Naive B cell (primary cell): ENCODE measurements at regions not wholly inside any gene's neighbourhood (a gene's known extent, or its start where the extent isn't known, plus 50 kb on each side); places are given as distances from the start of the nearest gene placed in this dataset.

ENCODE experiments used
- ATAC-seq, 2 donors: fragments of 150-1000 bp; cut with Tn5 transposase; 2 replicates each; pipeline ENCODE4 v1.10.0; 2021; ENCODE audit warnings: low read depth in 2 of 2, mild to moderate bottlenecking in 2 of 2, moderate library complexity in 2 of 2
- DNase-seq: peaks from one replicate; pipeline ENCODE4 v3.0.0; 2022
- H3K27ac Mint-ChIP-seq, 6 donors: one replicate each; pipeline ENCODE4 v1.8.0; 2020 to 2022; ENCODE audit warnings: mild to moderate bottlenecking in 6 of 6, mixed read lengths in 6 of 6, moderate library complexity in 5 of 6, inconsistent platforms in 2 of 6
- H3K27me3 Mint-ChIP-seq, 3 donors: one replicate each; pipeline ENCODE4 v1.8.0; 2021 to 2022; ENCODE audit warnings: mixed read lengths in 3 of 3, mild to moderate bottlenecking in 1 of 3
- H3K36me3 Mint-ChIP-seq, 2 donors: one replicate each; pipeline ENCODE4 v1.8.0; 2020 to 2022; ENCODE audit warnings: mixed read lengths in 2 of 2, inconsistent platforms in 1 of 2, mild to moderate bottlenecking in 1 of 2
- H3K4me1 Mint-ChIP-seq, 3 donors: one replicate each; pipeline ENCODE4 v1.8.0; 2020 to 2022; ENCODE audit warnings: mixed read lengths in 3 of 3, inconsistent platforms in 1 of 3, mild to moderate bottlenecking in 1 of 3, moderate library complexity in 1 of 3
- H3K4me3 Mint-ChIP-seq, 8 donors: one replicate each; pipeline ENCODE4 v1.8.0; 2020 to 2022; ENCODE audit warnings: mild to moderate bottlenecking in 8 of 8, mixed read lengths in 8 of 8, moderate library complexity in 8 of 8, inconsistent platforms in 2 of 8
- H3K9me3 Mint-ChIP-seq, 7 donors: one replicate each; pipeline ENCODE4 v1.8.0; 2020 to 2022; ENCODE audit warnings: mixed read lengths in 7 of 7, mild to moderate bottlenecking in 5 of 7, inconsistent platforms in 2 of 7, moderate library complexity in 1 of 7

DNA sequence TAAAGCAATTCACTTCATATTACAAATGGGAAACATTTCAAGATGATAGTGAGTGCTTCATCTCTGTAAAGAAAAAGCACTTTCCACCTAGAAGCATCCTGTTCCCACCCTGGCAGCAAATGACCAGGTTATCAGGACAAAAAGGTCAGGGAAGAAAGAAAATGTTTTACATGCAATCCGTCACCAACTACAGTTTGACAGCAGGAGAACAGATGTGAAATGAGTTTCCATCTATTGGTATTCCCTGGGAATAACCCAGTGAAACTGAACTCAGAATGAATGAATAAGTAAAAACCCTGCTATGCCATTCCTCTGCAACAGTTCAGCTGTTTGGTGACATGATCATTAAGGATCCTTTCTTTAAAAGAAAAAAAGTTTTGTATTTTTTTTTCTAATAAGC lies 67.6 kb downstream of the HTR1A start:
- H3K4me1 Mint-ChIP-seq, result no peaks in the 10 kb centered on the region
- H3K36me3 Mint-ChIP-seq, result no peaks in the 10 kb centered on the region
- H3K27ac Mint-ChIP-seq, result no peak overlapping the region
- ATAC-seq (no peak), DNase-seq (no peak)
- no peak overlapping the region for H3K4me3 Mint-ChIP-seq
- H3K9me3 Mint-ChIP-seq, result peaks cover 0 to 6% (median 0%) of the 10 kb centered on the region in 7 donors
- H3K27me3 Mint-ChIP-seq, result no peaks in the 10 kb centered on the region

DNA sequence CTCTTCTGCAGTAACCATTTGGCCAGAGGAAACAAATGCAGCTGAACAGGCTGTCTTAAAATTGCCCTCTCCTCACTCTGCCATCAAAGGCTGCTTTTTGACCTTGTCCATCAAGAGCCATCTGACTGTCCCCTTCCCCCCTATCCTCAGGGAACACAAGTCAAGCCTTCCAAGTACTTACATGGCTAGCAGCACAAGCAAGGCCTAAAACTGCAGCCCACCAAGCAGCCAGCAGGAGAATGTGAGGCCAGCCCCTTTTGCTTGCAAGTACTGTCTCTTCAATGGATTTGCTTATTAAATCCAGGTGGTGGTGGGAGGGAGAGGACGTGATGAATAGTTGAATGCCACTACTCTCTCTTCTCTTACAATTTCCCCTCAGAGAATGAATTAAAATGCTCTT lies 83.5 kb downstream of the HTR1A start:
- Mint-ChIP-seq H3K27ac (no peak overlapping the region), H3K4me1 (no peaks in the 10 kb centered on the region), H3K27me3 (no peaks in the 10 kb centered on the region), H3K4me3 (no peak overlapping the region), H3K9me3 (peaks cover 0 to 5% (median 2%) of the 10 kb centered on the region in 7 donors), H3K36me3 (no peaks in the 10 kb centered on the region)
- no peak for DNase-seq
- no peak for ATAC-seq

DNA sequence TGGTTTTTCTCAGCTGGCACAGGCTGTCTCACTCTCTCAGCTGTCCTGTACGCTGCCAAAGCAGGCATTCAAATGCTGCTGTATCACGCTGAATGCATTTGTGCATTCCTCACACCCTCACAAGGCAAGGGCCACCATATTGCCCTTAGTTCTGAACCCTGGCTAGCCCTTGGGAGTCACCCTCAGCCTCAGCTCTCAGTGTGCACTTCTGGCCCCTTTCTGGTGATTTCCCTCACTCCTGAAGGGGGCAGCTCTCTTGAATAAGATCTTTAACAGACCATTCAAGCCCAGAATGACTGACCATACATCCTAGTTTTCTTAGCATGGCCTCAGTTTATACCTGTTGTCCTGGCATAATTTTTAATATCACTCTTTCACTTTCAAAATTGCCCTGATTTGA lies 84.3 kb downstream of the HTR1A start:
- no peak for DNase-seq
- Mint-ChIP-seq H3K27ac (no peak overlapping the region), H3K36me3 (no peaks in the 10 kb centered on the region), H3K4me3 (no peak overlapping the region), H3K9me3 (peaks cover 0 to 5% (median 2%) of the 10 kb centered on the region in 7 donors), H3K4me1 (no peaks in the 10 kb centered on the region), H3K27me3 (no peaks in the 10 kb centered on the region)
- no peak for ATAC-seq

DNA sequence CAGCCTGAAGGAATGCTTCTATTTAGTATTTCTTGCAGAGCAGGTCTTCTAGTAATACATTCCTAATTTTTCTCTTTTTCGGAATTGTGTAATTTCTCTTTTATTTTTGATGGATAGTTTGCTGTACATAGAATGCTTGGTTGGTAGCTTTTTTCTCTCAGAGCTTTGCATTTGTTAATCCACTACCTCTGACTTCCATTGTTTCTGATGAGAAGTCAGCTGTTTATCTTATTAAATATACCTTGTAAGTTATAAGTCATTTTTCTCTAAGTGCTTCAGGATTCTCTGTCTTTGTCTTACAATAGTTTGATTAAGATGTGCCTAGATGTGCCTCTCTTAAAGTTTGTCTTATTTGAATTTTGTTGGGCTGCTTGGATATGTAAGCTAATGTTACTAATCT lies 101.9 kb downstream of the HTR1A start:
- no peak for ATAC-seq
- H3K4me3 Mint-ChIP-seq, result no peak overlapping the region
- no peak overlapping the region for H3K27ac Mint-ChIP-seq
- H3K27me3 Mint-ChIP-seq, result no peaks in the 10 kb centered on the region
- peaks cover 5 to 34% (median 17%) of the 10 kb centered on the region in 7 donors for H3K9me3 Mint-ChIP-seq
- H3K36me3 Mint-ChIP-seq, result no peaks in the 10 kb centered on the region
- H3K4me1 Mint-ChIP-seq, result no peaks in the 10 kb centered on the region
- no peak for DNase-seq

DNA sequence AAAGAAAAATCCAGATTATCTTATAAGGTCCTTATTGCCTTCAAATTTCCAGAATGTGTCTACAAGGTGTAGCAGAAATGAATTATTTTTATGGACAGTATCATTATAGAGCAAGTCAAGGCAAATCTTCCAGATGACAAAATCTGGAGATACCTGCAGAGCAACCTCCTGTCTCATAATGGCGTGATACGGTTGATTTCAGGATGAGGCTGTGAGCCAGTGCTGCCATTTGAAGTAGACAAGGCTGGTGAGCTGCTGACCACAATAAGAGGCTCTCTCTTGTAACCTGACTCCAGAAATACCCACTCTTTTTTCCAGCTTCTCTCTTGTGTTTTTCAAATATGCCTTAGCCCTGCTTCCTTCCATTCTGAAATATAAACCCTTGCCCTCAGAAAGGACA lies 108.2 kb downstream of the HTR1A start:
- no peak for ATAC-seq
- no peaks in the 10 kb centered on the region for H3K36me3 Mint-ChIP-seq
- H3K27me3 Mint-ChIP-seq, result no peaks in the 10 kb centered on the region
- no peak for DNase-seq
- no peak overlapping the region for H3K27ac Mint-ChIP-seq
- peaks cover 3 to 15% (median 7%) of the 10 kb centered on the region in 7 donors for H3K9me3 Mint-ChIP-seq
- H3K4me1 Mint-ChIP-seq, result no peaks in the 10 kb centered on the region
- H3K4me3 Mint-ChIP-seq, result no peak overlapping the region

DNA sequence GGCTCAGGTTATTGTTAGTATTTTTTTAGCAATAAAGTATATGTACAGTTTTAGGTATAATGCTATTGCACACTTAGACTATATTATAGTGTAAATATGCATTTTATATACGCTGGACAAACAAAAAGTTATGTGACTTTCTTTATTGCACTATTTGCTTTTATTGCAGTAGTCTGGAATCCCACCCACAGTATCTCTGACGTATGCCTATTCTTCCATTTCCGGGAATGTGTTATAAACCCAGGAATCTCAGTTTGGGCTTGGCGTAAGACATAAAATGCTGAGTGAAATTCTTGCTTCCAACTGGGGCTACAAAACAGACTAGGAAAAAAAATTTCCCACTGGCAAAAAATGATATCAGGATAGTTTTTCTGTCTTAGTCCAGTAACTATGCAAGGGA lies 119.1 kb downstream of the HTR1A start:
- no peak for DNase-seq
- no peak for ATAC-seq
- Mint-ChIP-seq H3K36me3 (no peaks in the 10 kb centered on the region), H3K4me1 (no peaks in the 10 kb centered on the region), H3K27me3 (no peaks in the 10 kb centered on the region), H3K27ac (no peak overlapping the region), H3K9me3 (peaks cover 0 to 6% (median 4%) of the 10 kb centered on the region in 7 donors), H3K4me3 (no peak overlapping the region)

DNA sequence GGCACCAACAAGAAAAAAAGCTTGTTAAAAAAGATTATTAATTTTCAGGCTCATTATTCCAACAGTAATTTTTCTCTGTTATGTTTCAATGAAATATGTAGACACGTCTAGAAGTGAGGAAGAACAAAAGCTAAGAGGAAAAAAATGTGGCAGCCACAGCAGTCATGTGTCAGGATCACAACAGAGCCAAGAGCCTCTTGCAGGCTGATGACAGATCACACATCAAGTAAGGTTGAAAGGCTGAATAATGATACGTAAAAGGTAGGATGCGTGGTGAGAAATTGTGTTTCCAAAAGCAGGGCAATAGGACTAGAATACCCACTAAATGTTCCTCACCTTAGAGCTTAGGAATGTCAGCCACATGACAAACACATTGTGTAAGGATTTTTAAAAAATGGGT lies 124.8 kb downstream of the HTR1A start:
- Mint-ChIP-seq H3K27ac (no peak overlapping the region), H3K4me1 (no peaks in the 10 kb centered on the region), H3K27me3 (no peaks in the 10 kb centered on the region), H3K36me3 (no peaks in the 10 kb centered on the region), H3K4me3 (no peak overlapping the region), H3K9me3 (peaks cover 0 to 4% (median 4%) of the 10 kb centered on the region in 7 donors)
- ATAC-seq (no peak), DNase-seq (no peak)

DNA sequence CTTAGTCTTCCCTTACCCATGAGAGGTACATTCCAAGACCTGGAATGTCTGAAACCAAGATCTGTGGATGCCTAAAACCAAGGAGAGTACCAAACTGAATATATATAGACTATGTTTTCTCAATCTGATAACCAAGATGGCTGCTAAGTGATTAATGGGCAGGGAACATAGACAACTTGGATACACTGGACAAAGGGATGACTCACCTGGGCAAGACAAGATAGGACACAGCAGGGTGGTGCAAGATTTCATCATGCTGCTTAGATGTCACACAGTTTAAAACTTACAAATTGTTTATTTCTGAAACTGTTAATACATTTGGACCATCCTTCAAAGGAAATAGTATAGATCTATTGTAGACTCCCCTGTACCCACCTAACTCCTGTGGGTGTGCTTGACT lies 130.9 kb downstream of the HTR1A start:
- ATAC-seq (no peak), DNase-seq (no peak)
- Mint-ChIP-seq H3K4me3 (no peak overlapping the region), H3K27me3 (no peaks in the 10 kb centered on the region), H3K9me3 (peaks cover 0 to 4% (median 1%) of the 10 kb centered on the region in 7 donors), H3K36me3 (no peaks in the 10 kb centered on the region), H3K4me1 (no peaks in the 10 kb centered on the region), H3K27ac (no peak overlapping the region)

DNA sequence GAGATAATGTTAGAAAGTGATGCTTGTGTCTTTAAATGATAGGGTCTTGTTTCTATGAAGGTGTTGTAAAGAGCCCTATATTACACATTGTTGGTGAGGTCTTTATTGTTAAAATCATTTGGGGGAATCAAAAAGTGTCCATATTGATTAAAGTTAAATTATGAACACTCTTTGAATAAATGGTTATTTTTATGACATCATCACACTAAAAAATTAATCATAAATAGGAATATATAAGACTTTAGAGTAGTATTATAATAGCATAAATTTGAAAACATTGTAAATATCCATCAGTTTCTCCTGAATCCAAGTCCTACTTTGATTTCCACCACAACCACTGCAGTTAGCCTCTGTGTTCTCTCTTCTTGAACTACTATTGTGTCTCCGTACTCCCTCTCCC lies 136.3 kb downstream of the HTR1A start:
- DNase-seq (no peak), ATAC-seq (no peak)
- Mint-ChIP-seq H3K27ac (no peak overlapping the region), H3K4me3 (no peak overlapping the region), H3K27me3 (no peaks in the 10 kb centered on the region), H3K36me3 (no peaks in the 10 kb centered on the region), H3K9me3 (peaks cover 0 to 5% (median 0%) of the 10 kb centered on the region in 7 donors), H3K4me1 (no peaks in the 10 kb centered on the region)

DNA sequence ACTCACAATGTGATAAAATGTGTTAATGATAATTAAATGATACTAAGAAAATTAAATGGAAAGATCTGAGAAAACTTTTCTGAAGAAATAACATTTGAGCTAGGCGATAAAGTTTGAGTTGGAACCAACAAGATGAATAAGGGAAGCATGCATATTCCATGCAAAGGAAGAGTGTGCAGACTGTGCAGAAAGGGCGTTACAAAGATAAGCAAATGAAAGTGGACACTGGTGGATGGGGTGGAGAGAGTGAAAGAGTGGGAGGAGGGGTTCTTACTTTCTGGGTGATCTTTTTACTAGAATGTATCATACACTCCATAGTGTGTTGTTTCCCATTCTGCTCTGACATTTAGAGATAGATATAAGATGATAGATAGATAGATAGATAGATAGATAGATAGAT lies 138.7 kb downstream of the HTR1A start:
- H3K27me3 Mint-ChIP-seq, result no peaks in the 10 kb centered on the region
- ATAC-seq (no peak), DNase-seq (no peak)
- H3K9me3 Mint-ChIP-seq, result peaks cover 0 to 5% (median 0%) of the 10 kb centered on the region in 7 donors
- H3K36me3 Mint-ChIP-seq, result no peaks in the 10 kb centered on the region
- no peak overlapping the region for H3K4me3 Mint-ChIP-seq
- H3K27ac Mint-ChIP-seq, result no peak overlapping the region
- no peaks in the 10 kb centered on the region for H3K4me1 Mint-ChIP-seq

DNA sequence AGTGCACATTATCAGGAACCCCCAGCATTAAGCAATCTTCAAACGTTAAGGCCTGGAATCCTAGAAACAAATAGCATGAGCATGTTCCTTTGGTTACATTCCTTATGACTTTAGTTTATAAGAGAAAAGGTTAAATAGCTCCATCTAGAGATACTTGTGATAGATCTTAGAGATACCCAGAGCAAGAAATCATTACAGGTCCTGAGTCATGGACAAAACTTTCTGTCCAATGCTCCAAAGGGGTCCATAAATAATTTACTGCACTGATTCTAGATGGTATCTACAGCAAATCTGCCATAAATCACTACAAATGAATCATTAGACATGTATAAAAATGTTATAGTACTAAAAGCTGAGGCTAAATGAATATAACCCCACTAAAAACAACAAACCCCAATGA lies 139.6 kb downstream of the HTR1A start:
- ATAC-seq, result no peak
- no peak overlapping the region for H3K4me3 Mint-ChIP-seq
- peaks cover 0 to 5% (median 0%) of the 10 kb centered on the region in 7 donors for H3K9me3 Mint-ChIP-seq
- no peak for DNase-seq
- no peaks in the 10 kb centered on the region for H3K36me3 Mint-ChIP-seq
- H3K27me3 Mint-ChIP-seq, result no peaks in the 10 kb centered on the region
- H3K27ac Mint-ChIP-seq, result no peak overlapping the region
- H3K4me1 Mint-ChIP-seq, result no peaks in the 10 kb centered on the region

DNA sequence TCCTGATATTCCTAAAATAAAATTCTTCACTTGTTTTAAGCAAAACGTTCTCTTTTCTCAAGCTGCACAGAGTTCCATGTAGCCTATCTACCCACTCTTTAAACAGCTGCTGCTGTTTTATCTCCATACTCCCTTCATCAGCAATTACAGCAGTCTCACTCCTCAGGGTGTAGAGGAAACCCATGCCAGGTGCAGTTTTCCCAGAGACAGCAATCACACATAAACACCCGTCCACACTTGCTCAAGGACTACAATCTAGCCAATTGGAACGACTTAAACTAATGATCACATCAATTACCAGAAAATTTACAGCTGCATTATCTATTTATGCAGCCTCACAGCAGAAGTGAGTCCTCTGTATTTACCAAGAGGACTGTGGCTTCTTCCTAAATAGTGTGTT lies 141.7 kb downstream of the HTR1A start:
- Mint-ChIP-seq H3K4me3 (no peak overlapping the region), H3K27ac (no peak overlapping the region), H3K9me3 (peaks cover 0 to 9% (median 5%) of the 10 kb centered on the region in 7 donors), H3K4me1 (no peaks in the 10 kb centered on the region), H3K36me3 (no peaks in the 10 kb centered on the region), H3K27me3 (no peaks in the 10 kb centered on the region)
- no peak for ATAC-seq
- DNase-seq, result no peak

DNA sequence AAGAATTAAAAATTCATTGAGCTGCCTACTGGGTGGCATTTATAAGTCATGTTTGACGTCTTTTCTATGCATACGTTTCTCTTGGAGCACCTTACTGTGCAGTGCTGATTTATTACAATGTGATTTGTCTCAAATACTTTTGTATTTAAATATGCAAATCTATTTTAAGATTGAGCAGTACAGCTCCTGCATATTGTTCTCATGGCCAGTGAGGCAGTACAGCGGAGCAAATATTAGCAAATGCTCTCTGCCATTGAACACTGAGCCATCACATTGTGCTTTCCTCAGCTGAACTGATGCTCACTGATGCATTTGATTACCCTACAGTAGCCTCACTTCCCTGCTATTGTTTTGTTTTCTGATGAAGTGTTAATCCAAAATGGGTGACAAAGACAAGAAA lies 149.6 kb downstream of the HTR1A start:
- no peak overlapping the region for H3K27ac Mint-ChIP-seq
- ATAC-seq (no peak), DNase-seq (no peak)
- peaks cover 8 to 24% (median 15%) of the 10 kb centered on the region in 7 donors for H3K9me3 Mint-ChIP-seq
- peaks cover 4 to 8% of the 10 kb centered on the region in 2 donors for H3K36me3 Mint-ChIP-seq
- H3K4me3 Mint-ChIP-seq, result no peak overlapping the region
- H3K4me1 Mint-ChIP-seq, result no peaks in the 10 kb centered on the region
- no peaks in the 10 kb centered on the region for H3K27me3 Mint-ChIP-seq

DNA sequence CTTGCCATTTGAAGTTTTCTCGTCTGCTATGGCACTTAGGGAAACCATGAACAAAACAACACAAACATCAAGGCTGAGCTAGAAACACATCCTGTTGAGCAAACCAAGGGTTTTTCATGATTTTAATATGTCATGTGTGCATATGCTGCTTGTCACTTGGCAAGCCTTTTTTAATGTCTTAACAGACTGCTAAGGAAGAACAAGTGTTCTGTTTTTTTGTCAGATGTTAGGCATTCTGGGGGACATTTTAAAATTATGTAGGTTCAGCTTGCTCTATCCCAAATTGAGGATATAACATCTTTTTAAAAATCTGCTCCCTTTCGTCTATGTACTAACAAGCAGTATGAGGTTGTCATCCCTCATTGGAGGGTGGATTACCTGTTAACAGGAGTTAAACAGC lies 150.3 kb downstream of the HTR1A start:
- Mint-ChIP-seq H3K9me3 (peaks cover 8 to 24% (median 15%) of the 10 kb centered on the region in 7 donors), H3K4me1 (no peaks in the 10 kb centered on the region), H3K27ac (no peak overlapping the region), H3K27me3 (no peaks in the 10 kb centered on the region), H3K36me3 (peaks cover 4 to 8% of the 10 kb centered on the region in 2 donors), H3K4me3 (no peak overlapping the region)
- no peak for DNase-seq
- ATAC-seq, result no peak

DNA sequence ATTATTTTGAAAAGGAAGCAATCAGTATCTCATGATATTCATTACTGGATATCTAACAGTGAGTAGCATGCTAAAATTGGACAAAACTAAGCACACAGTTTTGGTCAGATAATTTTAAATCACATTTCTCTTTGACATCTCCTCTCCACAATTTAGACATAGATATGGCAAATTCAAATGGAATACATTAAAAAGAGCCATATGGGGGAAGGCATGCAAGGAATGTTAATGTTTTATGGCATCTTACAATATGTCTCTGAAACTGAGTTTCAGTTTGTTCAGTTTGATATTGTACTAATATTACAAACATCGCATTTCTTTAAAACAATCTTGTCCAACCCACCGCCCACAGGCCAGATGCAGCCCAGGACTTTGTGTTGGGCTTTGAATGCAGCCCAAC lies 151.0 kb downstream of the HTR1A start:
- no peak for ATAC-seq
- H3K4me1 Mint-ChIP-seq, result no peaks in the 10 kb centered on the region
- no peak overlapping the region for H3K4me3 Mint-ChIP-seq
- H3K36me3 Mint-ChIP-seq, result peaks cover 4 to 8% of the 10 kb centered on the region in 2 donors
- no peaks in the 10 kb centered on the region for H3K27me3 Mint-ChIP-seq
- no peak overlapping the region for H3K27ac Mint-ChIP-seq
- peaks cover 8 to 21% (median 13%) of the 10 kb centered on the region in 7 donors for H3K9me3 Mint-ChIP-seq
- no peak for DNase-seq
